GM18867 (cell line): ENCODE measurements at regions not wholly inside any gene's neighbourhood (a gene's known extent, or its start where the extent isn't known, plus 50 kb on each side); places are given as distances from the start of the nearest gene placed in this dataset.

ENCODE experiments used
- ATAC-seq: cut with Tn5 transposase; IDR thresholded peaks from one replicate; pipeline ENCODE4 v1.9.1; 2021; ENCODE audit warnings: mild to moderate bottlenecking, moderate library complexity; ENCODE audit not compliant: unreplicated experiment

DNA sequence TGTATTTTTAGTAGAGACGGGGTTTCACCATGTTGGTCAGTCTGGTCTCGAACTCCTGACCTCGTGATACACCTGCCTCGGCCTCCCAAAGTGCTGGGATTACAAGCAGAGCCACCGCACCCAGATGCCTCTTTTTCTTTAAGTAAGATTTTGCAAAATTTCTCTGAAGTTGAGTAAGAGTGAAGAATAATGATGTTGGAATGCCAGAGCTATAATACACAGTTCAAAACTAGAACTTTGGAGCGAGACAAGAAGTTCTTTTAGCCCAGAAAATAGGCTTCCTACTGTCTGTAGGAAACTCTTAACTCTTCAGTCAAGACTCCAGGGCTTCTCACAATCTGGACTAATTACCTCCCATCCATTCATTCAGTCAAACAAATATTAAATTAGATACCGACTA, 51.4 kb downstream of the MARCHF4 start:
- ATAC-seq = no peak

DNA sequence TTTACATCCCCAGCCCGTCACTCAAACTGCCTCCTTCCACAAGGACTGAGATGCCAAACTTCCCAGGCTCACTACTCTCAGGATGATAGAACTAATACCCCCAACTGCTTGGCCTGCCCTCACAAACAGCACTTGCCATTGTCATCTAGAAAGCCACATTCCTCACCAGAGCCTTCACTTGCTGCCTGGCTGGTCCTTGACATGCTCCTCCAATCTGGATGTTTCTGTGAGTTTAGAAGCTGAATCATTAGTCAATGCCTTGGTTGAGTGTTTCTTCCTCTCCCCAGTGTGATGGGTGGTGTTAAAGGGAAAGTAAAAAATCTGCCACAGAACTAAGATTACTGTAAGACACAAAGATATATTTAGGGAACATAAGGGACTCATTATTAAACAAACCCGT, 52.5 kb downstream of the MARCHF4 start:
- ATAC-seq = no peak

DNA sequence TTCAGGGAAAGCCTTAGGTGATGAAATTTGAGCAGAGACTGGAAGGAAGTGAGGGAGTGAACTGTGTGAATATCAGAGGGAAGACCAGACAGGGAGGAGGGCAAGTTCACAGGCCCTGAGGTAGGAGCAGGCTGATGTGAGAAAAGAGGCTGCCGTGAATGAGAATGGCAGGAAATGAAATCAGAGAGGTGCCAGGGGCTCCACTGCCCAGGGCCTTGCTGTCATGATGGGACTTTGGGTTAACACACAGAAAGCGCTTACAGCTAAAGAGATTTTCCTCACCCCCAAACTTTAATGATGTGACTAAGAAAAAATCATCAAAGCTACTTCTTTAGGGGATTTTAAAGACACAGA, 53.8 kb downstream of the MARCHF4 start:
- no peak for ATAC-seq

DNA sequence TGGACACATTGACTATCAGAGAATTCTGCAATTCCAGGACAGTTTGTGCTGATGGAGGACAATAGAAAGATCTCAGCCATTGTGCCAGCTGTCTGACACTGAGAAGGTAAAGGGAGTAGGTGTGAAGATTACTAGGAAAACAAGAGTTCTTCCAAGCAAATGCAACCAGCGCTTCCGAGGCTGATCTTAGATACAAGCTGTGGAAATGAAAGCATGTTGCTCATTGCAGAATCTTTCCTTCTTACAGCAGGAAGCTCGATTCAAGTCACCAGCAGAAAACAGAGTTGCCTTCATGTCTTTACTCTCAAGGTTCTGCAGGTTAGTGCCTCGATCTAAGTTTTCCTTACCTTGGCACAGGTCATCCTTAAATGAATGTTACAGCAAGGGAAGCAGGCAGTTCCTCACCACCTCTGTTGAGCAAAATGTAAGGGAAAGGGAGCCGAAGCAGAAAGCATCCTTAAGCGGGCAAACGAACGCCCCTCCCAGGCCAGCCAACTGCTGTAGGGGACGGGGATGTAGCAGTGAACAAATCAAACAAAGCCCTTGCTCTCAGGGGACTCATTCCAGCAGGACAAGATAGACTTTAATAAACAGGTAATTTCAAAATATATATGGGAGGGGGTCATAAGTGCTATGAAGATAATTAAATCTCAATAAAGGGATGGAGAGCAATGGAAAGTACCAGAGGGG, 54.3 kb downstream of the MARCHF4 start:
- no peak for ATAC-seq

DNA sequence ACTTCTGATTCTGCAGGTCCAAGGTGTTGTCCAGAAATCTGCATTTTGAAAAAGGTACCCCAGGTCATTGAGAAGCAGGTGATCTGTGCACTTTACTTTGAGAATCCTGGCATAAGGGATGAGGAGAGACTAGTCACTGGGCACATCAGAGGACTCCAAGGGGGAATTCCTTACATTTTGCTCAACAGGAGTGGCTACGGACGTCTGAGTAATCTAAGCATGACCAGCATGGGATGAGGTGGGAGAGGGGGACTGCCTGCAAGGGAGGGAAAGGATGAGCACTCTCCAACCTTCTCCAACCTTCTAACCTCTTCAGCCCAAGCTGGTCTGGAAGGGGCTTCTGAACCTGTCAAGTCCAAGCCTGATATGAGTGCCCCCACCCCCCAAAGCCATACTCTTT, 55.5 kb downstream of the MARCHF4 start:
- no peak for ATAC-seq

DNA sequence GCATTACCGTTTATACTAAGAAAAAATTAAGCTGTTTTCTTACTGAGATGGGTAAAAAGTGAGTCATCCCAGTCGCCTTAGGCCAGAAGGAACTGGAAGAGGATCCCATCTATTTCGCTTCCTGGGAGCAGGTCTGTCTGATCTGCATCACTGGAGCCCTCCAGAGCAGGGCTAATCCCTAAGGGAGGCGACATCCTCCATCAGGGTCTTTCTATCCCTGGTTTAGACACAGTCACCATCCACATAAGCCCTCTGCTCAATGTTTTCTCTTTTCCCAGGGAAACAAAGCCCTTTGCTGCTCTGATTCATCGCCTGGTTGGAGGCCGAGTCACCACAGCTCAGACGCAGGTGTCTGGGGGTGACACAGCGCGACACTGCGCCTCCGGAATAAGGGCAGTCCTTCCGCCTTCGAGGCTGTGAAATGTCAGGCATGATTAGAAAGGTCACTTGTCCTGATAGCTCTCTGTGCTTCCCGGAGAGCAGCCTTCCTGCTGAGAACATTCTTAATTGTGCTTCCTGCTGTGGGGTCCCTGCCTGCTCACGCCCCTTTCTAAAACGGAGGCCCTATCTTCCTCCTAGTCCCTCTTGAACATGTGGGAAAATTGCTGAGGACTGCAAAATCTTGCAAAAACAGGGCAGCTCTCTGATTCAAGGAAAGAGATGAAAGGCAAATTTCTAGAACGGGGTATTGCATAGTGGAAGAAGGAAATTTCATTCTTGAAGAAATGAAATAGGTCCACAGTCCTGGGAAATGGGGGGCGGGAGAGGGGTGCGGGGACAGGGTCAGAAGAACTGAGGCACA, 56.3 kb downstream of the MARCHF4 start:
- no peak for ATAC-seq

DNA sequence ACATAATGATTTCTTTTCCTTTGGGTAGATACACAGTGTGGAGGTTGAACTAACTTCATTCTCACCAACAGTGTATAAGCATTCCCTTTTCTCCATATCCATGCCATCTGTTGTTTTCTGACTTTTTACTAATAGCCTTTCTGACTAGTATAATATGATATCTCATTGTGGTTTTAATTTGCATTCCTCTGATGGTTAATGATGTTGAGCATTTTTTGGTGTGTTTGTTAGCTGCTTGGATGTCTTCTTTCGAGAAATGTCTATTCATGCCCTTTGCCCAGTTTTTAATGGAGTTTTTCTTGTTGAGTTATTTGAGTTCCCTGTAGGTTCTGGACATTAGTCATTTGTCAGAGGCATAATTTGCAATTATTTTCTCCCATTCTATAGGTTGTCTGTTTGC, 59.8 kb downstream of the MARCHF4 start:
- no peak for ATAC-seq

DNA sequence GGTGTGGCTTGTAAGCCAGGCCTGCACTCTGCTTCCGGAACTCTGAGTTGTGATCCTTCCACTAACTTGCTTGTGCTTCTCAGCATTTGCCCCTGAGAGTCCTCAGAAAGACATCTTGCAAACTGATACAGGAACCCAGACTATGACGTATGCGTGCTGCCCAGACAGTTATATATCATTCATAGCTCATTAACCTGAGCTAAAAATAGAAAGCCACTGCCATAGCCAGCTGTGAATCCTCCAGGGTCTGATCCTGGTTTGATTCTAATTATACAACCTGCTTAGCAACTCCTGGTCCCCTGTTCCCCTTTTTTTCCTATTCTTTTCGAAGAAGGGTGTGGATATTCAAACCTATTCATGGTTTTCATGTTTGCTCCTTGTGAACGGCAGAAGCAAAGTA, 63.7 kb downstream of the MARCHF4 start:
- no peak for ATAC-seq

DNA sequence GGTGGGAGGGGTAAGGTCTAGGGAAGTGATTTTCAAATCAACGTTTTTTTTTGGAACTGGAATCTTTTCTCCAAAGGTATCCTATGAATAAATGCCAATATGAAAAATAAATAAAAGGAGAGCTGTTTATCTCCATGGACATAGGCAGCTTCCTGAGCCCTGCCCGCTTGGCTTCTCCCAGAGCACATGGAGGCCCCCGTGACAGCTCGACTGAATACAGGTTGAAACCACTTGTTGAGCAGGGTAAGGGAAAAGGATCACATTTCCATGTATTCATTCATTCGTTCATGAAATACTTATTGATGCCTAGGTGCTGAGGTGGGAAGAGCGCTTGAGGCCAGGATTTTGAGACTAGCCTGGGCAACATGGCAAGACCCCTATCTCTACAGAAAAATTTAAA, 64.8 kb downstream of the MARCHF4 start:
- no peak for ATAC-seq

DNA sequence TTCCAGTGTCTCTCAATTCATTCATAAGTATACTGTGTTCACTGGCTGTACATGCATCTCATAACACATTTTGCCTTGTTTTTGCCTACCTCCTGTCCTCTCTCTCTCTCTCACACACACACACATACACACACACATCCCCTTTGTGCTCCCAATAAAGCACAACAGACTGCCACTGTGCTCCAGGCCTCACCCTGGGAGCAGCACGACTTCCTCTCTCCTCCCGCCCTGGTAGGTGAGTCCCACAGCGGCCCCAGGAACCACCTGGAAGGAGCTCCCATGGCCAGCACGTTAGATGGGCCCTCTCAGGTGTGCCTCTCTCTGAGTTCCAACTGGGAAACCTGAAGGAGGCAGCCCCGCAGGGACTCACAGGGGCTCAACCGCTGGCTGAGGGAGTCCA, 65.4 kb downstream of the MARCHF4 start:
- ATAC-seq = no peak

DNA sequence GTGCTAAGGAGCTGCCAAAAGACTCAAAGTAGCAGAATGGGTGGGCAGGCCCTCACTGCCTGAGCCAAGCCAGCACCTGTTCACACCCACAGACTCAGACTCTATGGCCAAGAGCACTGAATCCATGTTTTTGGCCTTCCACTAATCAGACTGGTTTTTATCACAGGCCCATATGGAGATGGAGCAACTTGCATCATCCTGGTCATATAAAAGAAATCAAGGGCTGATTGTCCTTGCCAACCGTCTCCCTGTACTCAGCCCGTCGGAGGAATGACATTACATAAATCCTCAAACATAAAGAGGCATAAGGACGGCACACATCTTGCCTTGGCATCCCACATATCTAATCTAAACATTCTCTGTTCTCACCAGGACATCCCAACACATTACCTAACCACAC, 66.7 kb downstream of the MARCHF4 start:
- ATAC-seq = no peak

DNA sequence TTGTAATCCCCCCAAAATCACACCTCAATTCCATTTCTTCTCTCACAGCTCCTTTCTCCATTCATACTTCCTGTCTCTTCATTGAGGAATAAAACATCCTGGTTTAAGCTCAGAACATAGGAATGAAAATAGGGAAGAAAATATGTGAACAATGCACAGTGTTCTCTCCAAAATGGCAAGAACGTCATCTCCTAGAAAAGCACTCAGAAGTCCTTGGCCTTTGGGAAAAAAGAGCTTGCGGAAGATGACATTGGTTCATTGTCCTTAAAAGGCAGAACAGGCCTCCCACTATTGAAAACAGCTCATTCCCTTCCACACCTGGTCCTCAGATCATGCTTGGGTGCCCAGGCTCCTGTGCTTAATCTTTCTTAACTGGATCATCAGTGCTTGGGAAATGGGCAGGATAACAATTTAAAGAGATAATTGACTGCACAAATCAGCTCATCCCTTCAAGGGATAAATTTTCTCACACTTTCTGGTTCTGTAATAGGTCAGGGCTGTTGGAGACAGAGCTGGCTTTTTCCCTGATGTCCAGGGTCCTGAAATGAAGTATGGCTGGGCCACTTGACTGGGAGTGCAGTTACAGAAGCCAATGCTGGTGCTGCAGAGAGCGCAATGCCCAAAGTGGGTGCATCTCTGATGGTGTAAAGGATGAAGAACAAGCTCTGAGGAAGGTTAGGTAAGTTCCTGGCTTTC, 69.2 kb downstream of the MARCHF4 start:
- no peak for ATAC-seq

DNA sequence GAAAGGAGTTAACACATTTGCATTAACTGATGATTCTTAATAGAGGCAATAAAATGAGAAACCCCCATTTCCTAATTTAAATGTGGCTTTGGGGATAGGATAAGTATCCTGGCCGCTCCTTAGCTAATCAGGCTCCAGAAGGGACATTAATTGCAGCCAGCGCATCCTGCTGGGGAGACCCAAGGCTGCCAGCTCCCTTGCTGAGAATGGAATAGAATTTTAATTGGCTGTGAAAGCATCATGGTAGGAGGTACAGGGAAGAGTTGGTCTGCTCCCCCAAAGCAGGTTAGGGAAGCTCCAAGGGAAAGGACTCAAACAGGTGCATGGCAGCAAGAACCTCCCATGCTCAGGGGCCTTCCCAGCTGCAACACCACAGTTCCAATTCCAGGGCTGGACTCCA, 71.4 kb downstream of the MARCHF4 start:
- no peak for ATAC-seq

DNA sequence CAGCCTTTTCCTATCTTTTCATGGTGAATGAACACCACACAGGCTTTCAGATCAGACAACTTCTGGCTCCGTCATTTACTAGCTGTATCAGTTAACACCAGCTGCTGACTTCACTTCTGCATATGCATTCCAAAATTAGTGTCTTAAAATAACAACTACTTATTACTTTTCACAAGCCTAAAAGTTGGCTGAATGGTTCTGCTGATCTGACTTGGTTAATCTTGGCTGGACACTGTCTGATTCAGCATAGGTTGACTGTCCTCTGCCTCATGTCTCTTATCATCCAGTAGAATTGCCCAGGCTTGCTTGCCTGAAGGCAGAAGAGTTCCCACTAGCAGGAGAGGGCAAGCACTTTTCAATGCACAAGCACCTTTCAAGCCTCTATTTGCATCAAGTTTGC, 72.7 kb downstream of the MARCHF4 start:
- no peak for ATAC-seq

DNA sequence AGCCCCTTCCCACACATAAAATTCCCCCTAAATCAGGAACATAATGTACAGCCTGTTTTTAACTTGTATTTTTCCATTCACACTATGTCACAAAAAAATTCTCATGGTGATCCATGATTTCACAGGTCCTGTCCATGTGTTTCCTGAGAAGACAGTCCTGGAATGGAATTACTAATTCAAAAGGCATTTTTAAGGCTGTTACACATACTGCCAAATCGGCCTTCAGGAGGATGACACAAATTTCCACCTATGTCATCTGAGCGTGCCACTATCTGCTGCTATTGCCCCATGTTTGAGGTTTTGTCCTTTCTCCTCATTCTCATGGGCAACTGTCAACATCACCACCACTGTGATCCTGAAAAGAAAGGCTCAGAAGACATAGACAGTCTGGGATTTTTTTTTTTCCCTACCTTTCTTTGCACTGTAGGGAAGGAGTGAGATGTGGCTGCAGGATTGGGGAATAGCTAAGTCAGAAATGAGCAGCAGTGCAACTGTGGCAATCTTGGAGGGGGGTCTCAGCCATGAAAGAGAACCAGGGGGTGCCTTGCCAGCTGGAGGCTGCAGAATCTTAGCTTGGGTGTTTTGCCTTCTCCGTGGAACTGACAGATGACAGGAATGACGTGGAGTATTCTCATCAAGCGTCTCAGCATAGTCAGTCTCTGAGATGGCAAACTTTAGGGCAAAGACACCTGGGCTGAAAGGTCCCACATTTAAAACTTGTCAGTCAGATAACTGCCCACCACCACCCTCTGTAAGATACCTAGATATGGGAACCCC, 73.4 kb downstream of the MARCHF4 start:
- ATAC-seq = no peak

DNA sequence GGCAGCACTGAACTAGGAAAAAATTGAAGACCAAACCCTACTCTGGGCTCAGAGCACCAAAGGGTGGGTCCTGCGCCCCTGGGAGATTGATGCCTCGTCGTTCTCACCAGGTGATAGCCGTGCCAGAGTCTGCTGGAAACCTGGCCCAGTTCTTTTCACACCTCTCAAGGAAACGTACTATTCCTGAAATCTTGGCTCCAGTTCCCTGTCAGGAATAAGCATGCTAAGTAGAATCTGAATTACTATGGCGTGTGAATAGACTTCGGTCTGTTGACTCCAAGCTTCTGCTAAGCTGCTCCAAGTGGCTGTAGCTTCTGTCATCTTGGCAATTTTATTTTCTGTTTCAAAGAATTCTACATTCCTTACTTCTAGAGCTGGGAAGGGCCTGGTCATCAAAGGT, 75.4 kb downstream of the MARCHF4 start:
- ATAC-seq = no peak

DNA sequence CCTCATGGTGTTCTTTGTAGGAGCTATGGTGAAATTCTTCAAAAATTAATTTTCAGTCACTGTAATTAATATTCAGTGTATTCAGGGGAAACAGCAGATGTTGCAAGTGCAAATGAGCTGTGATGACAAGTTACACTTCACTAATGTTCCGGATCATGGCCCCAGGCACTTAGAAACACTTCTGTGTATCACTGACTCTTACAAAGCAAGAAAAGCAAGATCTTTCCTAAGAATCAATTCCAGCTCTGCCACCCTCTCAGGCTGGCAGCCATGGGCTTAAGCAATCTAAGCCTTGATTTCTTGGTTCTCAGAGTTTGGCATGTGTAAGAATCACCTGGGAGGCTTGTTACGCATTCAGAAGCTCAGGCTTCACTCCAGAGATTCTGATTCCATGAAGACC, 78.0 kb downstream of the MARCHF4 start:
- ATAC-seq = no peak

DNA sequence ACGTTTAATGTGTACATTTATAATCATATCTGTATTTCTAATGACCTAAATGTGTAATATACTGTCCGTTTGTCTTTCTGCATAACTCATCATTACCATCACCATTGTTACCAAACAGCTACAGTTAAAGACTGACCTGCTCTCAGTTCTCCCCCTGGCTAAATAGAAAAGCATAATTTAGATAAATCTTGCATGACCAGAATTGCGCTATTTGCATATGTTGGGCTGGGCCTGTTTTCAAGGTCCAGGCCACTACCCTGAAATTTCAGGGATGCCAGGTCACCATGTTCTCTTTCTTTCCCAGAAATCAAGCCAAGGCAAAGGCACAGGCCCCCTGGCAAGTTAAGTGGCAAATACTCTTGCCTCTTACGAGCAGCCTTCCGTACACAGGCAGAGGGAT, 78.4 kb downstream of the MARCHF4 start:
- no peak for ATAC-seq

DNA sequence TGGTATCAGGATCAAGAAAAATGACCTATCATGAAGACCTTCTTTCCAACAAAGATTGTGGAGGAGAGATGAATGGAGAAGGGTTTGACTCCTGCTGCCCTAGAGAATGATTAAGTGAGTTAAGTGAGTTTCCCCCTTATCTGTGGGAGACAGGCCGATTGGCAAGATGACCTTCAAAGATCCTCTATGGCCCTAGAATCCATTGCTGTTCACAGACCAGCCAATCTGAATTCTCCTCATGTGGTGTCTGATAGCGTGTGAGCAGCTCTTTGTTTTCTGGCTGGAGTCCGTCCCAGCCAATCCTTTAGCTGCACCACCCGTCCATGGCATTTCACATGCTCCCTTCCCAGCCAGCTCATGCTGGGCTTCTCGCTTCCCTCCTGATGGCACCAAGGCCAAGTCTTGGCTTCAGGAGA, 79.4 kb downstream of the MARCHF4 start:
- no peak for ATAC-seq

DNA sequence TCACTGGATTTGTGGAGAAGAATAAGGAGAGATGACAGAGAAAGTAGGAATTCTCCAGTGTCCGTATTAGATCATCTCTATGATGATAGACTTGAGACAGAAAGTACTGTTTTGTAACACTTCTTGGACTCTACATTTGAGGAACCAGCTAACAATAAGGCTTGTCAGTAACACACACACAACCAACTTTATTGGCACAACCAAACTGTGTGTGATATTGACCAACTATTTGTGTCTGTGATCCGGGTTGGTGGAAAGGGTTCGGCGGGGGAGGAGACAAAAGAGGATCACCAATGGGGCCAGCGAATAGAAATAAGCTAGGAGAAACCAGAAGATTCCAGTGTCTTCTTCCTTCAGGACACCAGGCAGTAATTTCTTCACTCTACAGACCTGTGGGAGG, 79.8 kb downstream of the MARCHF4 start:
- ATAC-seq = no peak

DNA sequence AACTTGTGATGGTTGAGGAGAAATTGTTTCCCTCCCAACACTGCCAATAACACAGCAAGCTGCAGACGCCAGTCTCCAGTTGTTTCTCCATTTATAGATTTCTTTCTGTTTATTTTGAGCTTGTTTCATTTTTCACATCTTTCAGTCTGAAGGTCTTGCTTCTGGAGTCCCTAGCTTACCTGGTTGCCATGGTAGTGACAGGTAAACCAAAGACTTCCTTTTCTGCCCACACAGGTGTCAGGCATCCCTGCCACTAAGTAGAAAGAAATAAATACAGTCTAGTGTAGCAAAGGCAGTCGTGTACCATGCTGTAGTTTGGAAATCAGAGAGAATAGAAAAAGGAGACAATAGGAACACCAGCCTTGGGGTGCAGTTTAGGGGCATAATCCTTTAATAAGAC, 82.8 kb downstream of the MARCHF4 start:
- ATAC-seq = no peak
